AG09309 (cell line): ENCODE measurements at regions not wholly inside any gene's neighbourhood (a gene's known extent, or its start where the extent isn't known, plus 50 kb on each side); places are given as distances from the start of the nearest gene placed in this dataset.
A peak's percentile ranks its signal among the peaks of the same experiment; 100 is the strongest.

Experiments
- DNase-seq: peaks from one replicate; pipeline ENCODE4 v3.0.0-alpha.2; 2010; ENCODE audit warnings: low read depth
- H3K4me3 ChIP-seq: 2 replicates; pipeline ENCODE4 v1.5.1; 2011; ENCODE audit warnings: mild to moderate bottlenecking, low read depth, low read length, moderate library complexity; ENCODE audit not compliant: control insufficient read depth
- TF ChIP-seq, protein P1 (sequence below): IDR thresholded peaks from 2 replicates; pipeline ENCODE4 v1.5.1; 2011; ENCODE audit warnings: mild to moderate bottlenecking, low read depth, low read length, inconsistent platforms; ENCODE audit not compliant: insufficient read depth, control insufficient read depth; ENCODE audit errors: missing control alignments

GRCh38 chr4:186900232-186900900, 176.7 kb upstream of the FAT1 start:
- peak; percentile 45 for DNase-seq
- TF ChIP-seq, protein P1, sequence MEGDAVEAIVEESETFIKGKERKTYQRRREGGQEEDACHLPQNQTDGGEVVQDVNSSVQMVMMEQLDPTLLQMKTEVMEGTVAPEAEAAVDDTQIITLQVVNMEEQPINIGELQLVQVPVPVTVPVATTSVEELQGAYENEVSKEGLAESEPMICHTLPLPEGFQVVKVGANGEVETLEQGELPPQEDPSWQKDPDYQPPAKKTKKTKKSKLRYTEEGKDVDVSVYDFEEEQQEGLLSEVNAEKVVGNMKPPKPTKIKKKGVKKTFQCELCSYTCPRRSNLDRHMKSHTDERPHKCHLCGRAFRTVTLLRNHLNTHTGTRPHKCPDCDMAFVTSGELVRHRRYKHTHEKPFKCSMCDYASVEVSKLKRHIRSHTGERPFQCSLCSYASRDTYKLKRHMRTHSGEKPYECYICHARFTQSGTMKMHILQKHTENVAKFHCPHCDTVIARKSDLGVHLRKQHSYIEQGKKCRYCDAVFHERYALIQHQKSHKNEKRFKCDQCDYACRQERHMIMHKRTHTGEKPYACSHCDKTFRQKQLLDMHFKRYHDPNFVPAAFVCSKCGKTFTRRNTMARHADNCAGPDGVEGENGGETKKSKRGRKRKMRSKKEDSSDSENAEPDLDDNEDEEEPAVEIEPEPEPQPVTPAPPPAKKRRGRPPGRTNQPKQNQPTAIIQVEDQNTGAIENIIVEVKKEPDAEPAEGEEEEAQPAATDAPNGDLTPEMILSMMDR: no peak
- H3K4me3 ChIP-seq: no peak overlapping the region

DNA sequence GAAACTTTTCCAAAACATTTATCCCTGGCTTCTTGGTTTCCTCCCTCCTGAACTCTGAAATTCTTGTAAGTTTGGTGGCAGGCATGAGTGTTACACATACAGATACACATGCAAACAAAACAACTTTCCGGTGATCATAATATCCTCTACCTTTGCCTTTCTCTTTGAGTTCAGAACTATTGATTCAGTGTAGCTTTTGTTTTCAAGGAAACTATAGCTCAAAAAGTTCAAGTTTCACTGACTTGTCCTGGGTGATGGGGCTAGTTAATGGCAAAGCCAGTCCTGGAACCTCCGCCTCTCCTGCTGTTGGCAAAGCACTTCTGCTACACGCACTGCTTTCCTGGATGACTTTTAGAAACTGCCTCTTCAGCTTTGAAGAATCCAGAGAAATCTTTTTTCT, 177.3 kb upstream of the FAT1 start:
- TF ChIP-seq, protein P1: no peak
- no peak overlapping the region for H3K4me3 ChIP-seq
- DNase-seq: no peak

- TF ChIP-seq, protein P1: no peak
- no peak for DNase-seq
- no peak overlapping the region for H3K4me3 ChIP-seq
These were observed 178.2 kb upstream of the FAT1 start for GRCh38 chr4:186901850-186902249.

GRCh38 chr4:186902361-186902760, 178.7 kb upstream of the FAT1 start:
- DNase-seq: no peak
- H3K4me3 ChIP-seq: no peak overlapping the region
- TF ChIP-seq, protein P1: no peak

- TF ChIP-seq, protein P1: no peak
- H3K4me3 ChIP-seq: no peak overlapping the region
- DNase-seq: peak; percentile 80
These were observed 180.4 kb upstream of the FAT1 start for GRCh38 chr4:186904101-186904500.

DNA sequence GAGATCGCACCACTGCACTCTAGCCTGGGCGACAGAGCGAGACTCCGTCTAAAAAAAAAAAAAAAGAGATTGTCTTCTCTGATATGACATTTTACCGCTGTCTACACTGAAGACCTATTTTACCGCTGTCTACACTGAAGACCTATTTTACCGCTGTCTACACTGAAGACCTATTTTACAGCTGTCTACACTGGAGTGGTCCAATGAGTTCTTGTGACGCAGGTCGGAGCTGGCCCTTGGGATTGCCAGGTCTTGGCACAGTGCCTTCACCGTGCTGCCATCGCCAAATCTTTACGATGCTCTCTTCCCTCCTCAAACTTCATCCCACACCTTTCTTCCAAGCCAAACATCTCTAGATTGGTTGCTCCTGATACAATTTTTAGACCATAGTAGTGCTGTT, 183.1 kb upstream of the FAT1 start:
- TF ChIP-seq, protein P1: no peak
- no peak for DNase-seq
- no peak overlapping the region for H3K4me3 ChIP-seq

DNA sequence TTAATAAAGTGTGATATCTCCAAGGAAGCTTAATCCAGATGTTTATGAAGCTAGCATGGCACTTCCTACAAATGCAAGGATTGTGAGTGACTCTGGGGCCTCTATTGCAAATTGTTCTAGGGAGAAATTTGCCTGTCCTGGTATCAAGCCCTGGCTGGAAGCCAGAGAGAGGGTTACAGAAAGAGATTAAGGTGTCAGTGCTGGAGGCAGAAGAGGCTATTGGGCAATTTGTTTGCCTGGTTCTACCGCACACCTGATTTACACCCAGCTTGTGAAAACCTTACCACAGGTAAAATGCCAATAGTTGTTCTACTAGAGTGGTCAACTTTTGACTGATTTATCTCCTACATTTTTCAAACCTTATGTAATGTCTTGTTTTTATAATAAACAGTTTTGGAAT, 186.7 kb upstream of the FAT1 start:
- DNase-seq: no peak
- TF ChIP-seq, protein P1: no peak

More for the DNA sequence above, 186.7 kb upstream of the FAT1 start:
- H3K4me3 ChIP-seq: no peak overlapping the region
